Endothelial cell of umbilical vein (primary cell): ENCODE measurements at regions not wholly inside any gene's neighbourhood (a gene's known extent, or its start where the extent isn't known, plus 50 kb on each side); places are given as distances from the start of the nearest gene placed in this dataset.

ENCODE experiments used
- BruUV-seq: library from RNA; stranded (reverse); fragments of 400-500 nt; replicated peaks from 2 replicates; lab custom pipeline; 2021; lab: Mats Ljungman, UMichigan
- CTCF ChIA-PET: fragments of 300-600, 350-600 bp; sonication (Branson Sonifier 250); formaldehyde crosslinking; loops from one replicate; lab custom pipeline; 2021; ENCODE audit warnings: antibody characterized with exemption, inconsistent platforms; lab: Charles Lee
- POLR2A ChIA-PET: fragments of 300-600, 350-600 bp; sonication (Branson Sonifier 250); formaldehyde crosslinking; loops from one replicate; lab custom pipeline; 2021; ENCODE audit warnings: antibody characterized with exemption, inconsistent platforms; lab: Charles Lee
- DNase-seq: peaks from one replicate; pipeline ENCODE4 v3.0.0-alpha.2; 2011; ENCODE audit warnings: low read depth, low spot score
- FAIRE-seq: peaks from 2 replicates; lab custom pipeline; 2011; peaks lifted over from hg19 to GRCh38; lab: Jason Lieb, UNC
- H2AFZ ChIP-seq: 2 replicates; pipeline ENCODE4 v1.6.0; 2012; ENCODE audit warnings: low read depth, low read length, control low read depth, inconsistent platforms
- H3K27ac ChIP-seq: 2 replicates; pipeline ENCODE4 v1.5.1; 2011; ENCODE audit warnings: low read depth, mild to moderate bottlenecking, control low read depth, low read length, moderate library complexity; ENCODE audit not compliant: insufficient read depth
- H3K27me3 ChIP-seq, 2 experiments: 2 replicates each; pipeline versions ENCODE4 v1.6.0 to v1.6.1; 2011; ENCODE audit warnings: low read length in 2 of 2, mixed read lengths in 1 of 2; ENCODE audit not compliant: control insufficient read depth in 2 of 2, insufficient read depth in 2 of 2
- H3K36me3 ChIP-seq, 2 experiments: 2 replicates in 1 of 2; 3 replicates in 1 of 2; pipeline ENCODE4 v1.5.1; 2011; ENCODE audit warnings: low read length in 2 of 2, mild to moderate bottlenecking in 1 of 2, moderate library complexity in 1 of 2; ENCODE audit not compliant: control insufficient read depth in 2 of 2, insufficient read depth in 2 of 2; ENCODE audit errors: extremely low read depth in 1 of 2
- H3K4me1 ChIP-seq: 3 replicates; pipeline ENCODE4 v1.5.1; 2011; ENCODE audit warnings: mild to moderate bottlenecking, low read length; ENCODE audit not compliant: control insufficient read depth, insufficient read depth; ENCODE audit errors: extremely low read depth
- H3K4me2 ChIP-seq: 2 replicates; pipeline ENCODE4 v1.6.1; 2011; ENCODE audit warnings: low read length, control low read depth, mixed read lengths; ENCODE audit not compliant: insufficient read depth
- H3K4me3 ChIP-seq, 3 experiments: fragments of 200-600 bp in 1 of 3; sonication (generic), shearing (Covaris generic) in 1 of 3; replicated peaks in 1 of 3; 2 replicates each; pipeline ENCODE4 v1.5.1; 2011 to 2016; ENCODE audit warnings: control low read depth in 3 of 3, low read length in 3 of 3, mild to moderate bottlenecking in 2 of 3, inconsistent platforms in 1 of 3, low read depth in 1 of 3, moderate library complexity in 1 of 3; ENCODE audit not compliant: insufficient read depth in 1 of 3
- H3K79me2 ChIP-seq: 2 replicates; pipeline ENCODE4 v1.6.0; 2012; ENCODE audit warnings: low read length, inconsistent platforms; ENCODE audit not compliant: control insufficient read depth, insufficient read depth
- H3K9ac ChIP-seq: replicated peaks from 2 replicates; pipeline ENCODE3; 2011; ENCODE audit warnings: low read length, control low read depth; ENCODE audit not compliant: insufficient read depth; ENCODE audit errors: extremely low read depth
- H3K9me1 ChIP-seq: replicated peaks from 3 replicates; pipeline ENCODE4 v1.6.0; 2011; ENCODE audit warnings: mild to moderate bottlenecking, low read length; ENCODE audit not compliant: control insufficient read depth, insufficient read depth; ENCODE audit errors: extremely low read depth
- H3K9me3 ChIP-seq: replicated peaks from 2 replicates; pipeline ENCODE4 v1.5.1; 2012; ENCODE audit warnings: low read length, inconsistent platforms; ENCODE audit not compliant: control insufficient read depth, insufficient read depth
- H4K20me1 ChIP-seq: replicated peaks from 2 replicates; pipeline ENCODE3; 2011; ENCODE audit warnings: mild to moderate bottlenecking, low read length; ENCODE audit not compliant: control insufficient read depth, insufficient read depth; ENCODE audit errors: extremely low read depth
- EZH2 ChIP-seq: IDR thresholded peaks from 2 replicates; pipeline ENCODE4 v1.6.1; 2012; ENCODE audit warnings: borderline replicate concordance, low read depth, mild to moderate bottlenecking, moderate library complexity, low read length, inconsistent platforms; ENCODE audit not compliant: severe bottlenecking
- FOS ChIP-seq: IDR thresholded peaks from 2 replicates; pipeline ENCODE4 v1.6.1; 2011; ENCODE audit warnings: mild to moderate bottlenecking, low read length, moderate library complexity, borderline replicate concordance; ENCODE audit not compliant: insufficient read depth
- GATA2 ChIP-seq: IDR thresholded peaks from 2 replicates; pipeline ENCODE4 v1.7.0; 2011; ENCODE audit warnings: low read depth, mild to moderate bottlenecking, moderate library complexity, mixed read lengths, low read length; ENCODE audit not compliant: insufficient read length, insufficient read depth
- JUN ChIP-seq: IDR thresholded peaks from 2 replicates; pipeline ENCODE4 v1.6.1; 2011; ENCODE audit warnings: borderline replicate concordance, low read depth; ENCODE audit not compliant: insufficient read length, insufficient read depth
- MYC ChIP-seq: IDR thresholded peaks from one replicate; pipeline ENCODE4 v1.6.1; 2011; ENCODE audit warnings: mild to moderate bottlenecking, low read depth, low read length
- POLR2A ChIP-seq: IDR thresholded peaks from 2 replicates; pipeline ENCODE4 v1.6.1; 2012; ENCODE audit warnings: low read depth, mild to moderate bottlenecking, control low read depth, low read length
- POLR2AphosphoS5 ChIP-seq: IDR thresholded peaks from 2 replicates; pipeline ENCODE4 v1.6.1; 2012; ENCODE audit warnings: low read depth, mild to moderate bottlenecking, control low read depth, low read length, moderate library complexity; ENCODE audit not compliant: insufficient read depth
- dilution Hi-C: fragments of 300-500 bp; cut with MboI; formaldehyde crosslinking; loops from one replicate; pipeline ENCODE4 v1.15.0; 2019; ENCODE audit warnings: low sequenced_read_pairs; ENCODE audit not compliant: extremely low pct_ligation_motif_present
- intact Hi-C: fragments of 100-400 bp; cut with micrococcal nuclease; formaldehyde crosslinking; loops from one replicate; pipeline ENCODE4 v1.10.0; 2022
- TF ChIP-seq, protein P1 (sequence below): IDR thresholded peaks from 2 replicates; pipeline ENCODE4 v1.6.1; 2011; ENCODE audit not compliant: insufficient read depth, insufficient read length
- TF ChIP-seq, protein P2 (sequence below), 2 donors: IDR thresholded peaks; 1 replicate in 1 of 2; 2 replicates in 1 of 2; pipeline ENCODE4 v1.5.1; 2011; ENCODE audit warnings: low read length in 2 of 2, mild to moderate bottlenecking in 2 of 2, moderate library complexity in 2 of 2, control low read depth in 1 of 2, inconsistent platforms in 1 of 2, low read depth in 1 of 2; ENCODE audit not compliant: insufficient read depth in 1 of 2; ENCODE audit errors: extremely low read depth in 1 of 2

DNA sequence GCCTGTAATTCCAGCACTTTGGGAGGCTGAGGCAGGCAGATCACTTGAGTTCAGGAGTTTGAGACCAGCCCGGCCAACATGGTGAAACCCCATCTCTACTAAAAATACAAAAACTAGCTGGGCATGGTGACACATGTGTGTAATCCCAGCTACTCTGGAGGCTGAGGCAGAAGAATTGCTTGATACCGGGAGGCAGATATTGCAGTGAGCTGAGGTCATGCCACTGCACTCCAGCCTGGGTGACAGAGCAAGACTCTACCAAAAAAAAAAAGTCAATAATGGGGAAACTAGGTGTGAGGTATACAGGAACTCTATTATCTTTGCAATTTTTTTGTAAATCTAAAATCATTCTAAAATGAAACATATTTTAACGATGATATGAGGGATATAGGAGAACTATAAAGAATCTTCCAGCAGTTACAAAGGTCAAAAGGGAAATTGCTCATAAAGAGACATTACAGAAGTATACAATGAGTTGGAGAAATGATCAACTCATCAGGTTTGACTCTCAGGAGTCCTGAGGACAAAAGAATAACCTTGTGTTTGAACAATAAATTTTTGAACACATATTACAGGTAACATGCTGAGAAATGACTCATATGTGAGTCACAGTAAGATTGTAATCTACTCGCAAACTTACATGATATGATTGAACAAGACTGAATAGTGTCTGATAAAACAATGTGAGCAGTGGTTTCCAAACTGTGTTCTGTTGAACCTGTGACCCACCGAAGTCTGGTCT is 272.6 kb downstream of the FGFR2 start:
- no peaks in the 10 kb centered on the region for H3K79me2 ChIP-seq
- H2AFZ ChIP-seq: no peak overlapping the region
- H3K9ac ChIP-seq: no peak overlapping the region
- intact Hi-C loops (no loop called here), dilution Hi-C loops (no loop called here)
- H3K36me3 ChIP-seq: no peaks in the 10 kb centered on the region
- H3K4me3 ChIP-seq: no peak overlapping the region
- TF ChIP-seq POLR2A: no peak
- no peak for TF ChIP-seq POLR2AphosphoS5
- TF ChIP-seq, protein P1, sequence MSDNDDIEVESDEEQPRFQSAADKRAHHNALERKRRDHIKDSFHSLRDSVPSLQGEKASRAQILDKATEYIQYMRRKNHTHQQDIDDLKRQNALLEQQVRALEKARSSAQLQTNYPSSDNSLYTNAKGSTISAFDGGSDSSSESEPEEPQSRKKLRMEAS: no peak
- no peak for TF ChIP-seq MYC
- TF ChIP-seq JUN: no peak
- TF ChIP-seq, protein P2, sequence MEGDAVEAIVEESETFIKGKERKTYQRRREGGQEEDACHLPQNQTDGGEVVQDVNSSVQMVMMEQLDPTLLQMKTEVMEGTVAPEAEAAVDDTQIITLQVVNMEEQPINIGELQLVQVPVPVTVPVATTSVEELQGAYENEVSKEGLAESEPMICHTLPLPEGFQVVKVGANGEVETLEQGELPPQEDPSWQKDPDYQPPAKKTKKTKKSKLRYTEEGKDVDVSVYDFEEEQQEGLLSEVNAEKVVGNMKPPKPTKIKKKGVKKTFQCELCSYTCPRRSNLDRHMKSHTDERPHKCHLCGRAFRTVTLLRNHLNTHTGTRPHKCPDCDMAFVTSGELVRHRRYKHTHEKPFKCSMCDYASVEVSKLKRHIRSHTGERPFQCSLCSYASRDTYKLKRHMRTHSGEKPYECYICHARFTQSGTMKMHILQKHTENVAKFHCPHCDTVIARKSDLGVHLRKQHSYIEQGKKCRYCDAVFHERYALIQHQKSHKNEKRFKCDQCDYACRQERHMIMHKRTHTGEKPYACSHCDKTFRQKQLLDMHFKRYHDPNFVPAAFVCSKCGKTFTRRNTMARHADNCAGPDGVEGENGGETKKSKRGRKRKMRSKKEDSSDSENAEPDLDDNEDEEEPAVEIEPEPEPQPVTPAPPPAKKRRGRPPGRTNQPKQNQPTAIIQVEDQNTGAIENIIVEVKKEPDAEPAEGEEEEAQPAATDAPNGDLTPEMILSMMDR (IDR thresholded peaks at IDR 0.05; ENCODE audit: extremely low read depth in 1 of 2, insufficient read depth in 1 of 2, low read depth in 1 of 2, low read length in 2 of 2): no peak
- no peak for TF ChIP-seq EZH2
- no peak for TF ChIP-seq FOS
- TF ChIP-seq GATA2: no peak
- no peak overlapping the region for H3K27ac ChIP-seq
- no peaks in the 10 kb centered on the region for H3K9me1 ChIP-seq
- POLR2A ChIA-PET: no interaction called here
- no peaks in the 10 kb centered on the region for H4K20me1 ChIP-seq
- H3K4me1 ChIP-seq: no peaks in the 10 kb centered on the region
- H3K27me3 ChIP-seq: no peaks in the 10 kb centered on the region
- DNase-seq: no peak
- no peak overlapping the region for H3K4me2 ChIP-seq
- CTCF ChIA-PET: no interaction called here
- H3K9me3 ChIP-seq: no peaks in the 10 kb centered on the region
- no TSS peak for BruUV-seq
- FAIRE-seq: no peak
